ENCODE measurements at regions not wholly inside any gene's neighbourhood (a gene's known extent, or its start where the extent isn't known, plus 50 kb on each side); places are given as distances from the start of the nearest gene placed in this dataset.

DNA sequence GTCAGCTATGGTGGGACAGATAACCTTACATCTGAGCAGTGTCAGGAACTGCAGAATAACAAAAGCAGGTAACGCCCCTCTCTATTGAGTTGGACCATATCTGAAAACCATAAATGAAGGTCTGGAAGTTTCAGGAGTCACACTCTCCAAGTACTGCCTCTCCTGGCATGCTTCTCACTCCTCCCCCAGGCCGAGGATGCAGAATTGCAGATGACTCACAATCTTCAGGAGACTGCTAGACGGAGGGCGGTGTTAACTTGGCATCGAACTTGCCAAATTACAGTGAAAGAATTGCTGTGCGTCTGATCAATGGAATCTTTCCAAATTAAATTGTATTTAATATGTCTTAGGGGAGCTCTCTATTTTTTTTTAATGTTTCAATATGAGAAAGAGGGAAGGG lies 67.1 kb upstream of the TRIM2 start:
- no peak for DNase-seq (ENCODE audit: low read depth in 2 of 3, low spot score in 2 of 3)

DNA sequence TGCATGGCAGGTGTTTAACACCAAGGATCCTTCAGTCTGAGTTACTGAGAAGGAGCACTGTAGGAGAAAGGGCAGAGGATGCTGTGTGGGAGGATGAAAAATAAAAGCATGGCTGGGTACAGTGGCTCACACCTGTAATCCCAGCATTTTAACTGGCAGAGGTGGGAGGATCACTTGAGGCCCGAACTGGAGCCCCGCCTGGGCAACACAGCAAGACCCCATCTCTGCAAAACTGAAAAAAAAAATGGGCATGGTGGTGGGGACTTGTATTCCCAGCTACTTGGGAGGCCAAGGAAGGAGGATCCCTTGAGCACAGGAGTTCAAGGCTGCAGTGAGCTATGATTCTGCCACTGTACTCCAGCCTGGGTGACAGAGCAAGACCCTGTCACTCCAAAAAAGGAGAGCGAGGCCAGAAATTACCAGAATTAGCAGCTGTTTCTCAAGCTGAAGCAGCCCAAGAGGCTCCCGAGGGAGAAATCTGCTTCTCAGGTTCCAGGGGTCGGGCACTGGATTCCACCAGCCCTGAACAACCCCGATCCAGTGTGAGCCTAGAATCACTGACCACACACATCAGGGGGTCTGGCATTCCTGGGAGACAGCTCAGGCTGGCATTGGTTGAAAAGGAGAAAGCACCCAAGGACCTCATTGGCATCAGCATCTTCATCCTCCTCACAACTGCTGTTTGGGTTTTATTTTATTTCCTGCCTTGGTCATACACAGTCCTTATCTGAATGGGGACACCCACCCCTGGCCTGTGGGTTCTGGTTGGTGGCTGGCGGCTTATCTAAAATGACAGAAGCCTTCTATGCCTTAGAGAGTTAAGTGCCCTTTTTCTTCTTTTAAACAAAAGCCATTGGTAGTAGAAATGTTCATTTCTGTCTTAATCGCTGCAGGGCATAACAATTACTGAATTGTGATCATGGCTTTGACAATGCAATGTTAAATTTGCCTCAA lies 66.3 kb upstream of the TRIM2 start:
- DNase-seq (ENCODE audit: low read depth in 2 of 3, low spot score in 2 of 3), result no peak

DNA sequence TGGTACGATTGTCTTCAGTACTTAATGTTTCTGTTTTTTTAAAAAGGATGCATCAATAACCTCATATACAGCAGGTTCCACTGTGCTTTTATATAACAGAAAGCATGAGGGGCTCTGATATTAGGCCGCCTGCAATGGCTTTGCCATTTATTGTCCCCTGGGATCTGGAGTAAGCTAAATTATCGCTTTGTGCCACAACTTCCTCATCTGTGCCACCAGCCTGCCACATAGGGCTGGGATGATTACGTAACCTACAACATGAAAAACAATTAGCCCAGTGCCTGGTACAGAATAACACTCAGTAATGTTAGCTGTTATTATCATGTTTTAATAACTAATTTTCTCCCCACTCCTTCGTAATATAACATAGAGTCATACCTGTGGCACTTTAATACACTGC lies 65.5 kb upstream of the TRIM2 start:
- no peak for DNase-seq (ENCODE audit: low read depth in 2 of 3, low spot score in 2 of 3)

DNA sequence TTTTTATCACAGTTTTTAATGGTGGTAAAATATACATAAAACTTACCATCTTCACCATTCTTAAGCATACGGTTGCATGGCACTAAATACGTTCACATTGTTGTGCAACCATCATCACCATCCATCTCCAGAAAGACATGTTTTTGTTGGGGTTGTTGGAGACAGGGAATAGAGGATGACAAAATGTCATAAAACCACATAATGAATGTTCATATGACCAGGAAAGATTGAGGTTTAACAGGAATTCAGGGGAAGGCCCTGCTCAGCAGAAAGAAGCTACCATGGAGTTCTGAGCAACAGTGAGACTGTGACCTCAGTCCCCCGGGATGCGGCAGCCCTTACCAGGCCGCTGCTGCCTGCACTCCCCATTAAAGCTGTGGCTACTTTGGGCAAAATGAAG lies 63.9 kb upstream of the TRIM2 start:
- no peak for DNase-seq (ENCODE audit: low read depth in 2 of 3, low spot score in 2 of 3)

DNA sequence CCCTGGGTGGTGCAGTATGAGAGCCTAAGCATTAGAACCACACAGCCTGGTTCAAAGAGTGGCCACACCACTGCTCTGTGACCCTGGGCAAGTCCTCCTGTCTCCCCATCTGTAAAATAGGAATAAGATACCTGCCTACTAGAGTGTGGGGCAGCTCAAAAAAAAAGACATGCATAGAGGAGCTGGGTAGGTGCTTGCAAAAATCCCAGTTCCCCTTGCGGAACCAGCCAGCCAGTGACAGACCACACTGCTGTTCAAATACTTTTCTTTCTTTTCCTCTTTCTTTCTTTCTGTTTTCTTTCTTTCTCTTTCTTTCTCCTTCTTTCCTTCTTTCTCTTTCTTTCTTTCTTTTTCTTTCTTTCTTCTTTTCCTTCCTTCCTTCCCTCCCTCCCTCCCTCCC lies 63.0 kb upstream of the TRIM2 start:
- DNase-seq (ENCODE audit: low read depth in 2 of 3, low spot score in 2 of 3), result no peak

DNA sequence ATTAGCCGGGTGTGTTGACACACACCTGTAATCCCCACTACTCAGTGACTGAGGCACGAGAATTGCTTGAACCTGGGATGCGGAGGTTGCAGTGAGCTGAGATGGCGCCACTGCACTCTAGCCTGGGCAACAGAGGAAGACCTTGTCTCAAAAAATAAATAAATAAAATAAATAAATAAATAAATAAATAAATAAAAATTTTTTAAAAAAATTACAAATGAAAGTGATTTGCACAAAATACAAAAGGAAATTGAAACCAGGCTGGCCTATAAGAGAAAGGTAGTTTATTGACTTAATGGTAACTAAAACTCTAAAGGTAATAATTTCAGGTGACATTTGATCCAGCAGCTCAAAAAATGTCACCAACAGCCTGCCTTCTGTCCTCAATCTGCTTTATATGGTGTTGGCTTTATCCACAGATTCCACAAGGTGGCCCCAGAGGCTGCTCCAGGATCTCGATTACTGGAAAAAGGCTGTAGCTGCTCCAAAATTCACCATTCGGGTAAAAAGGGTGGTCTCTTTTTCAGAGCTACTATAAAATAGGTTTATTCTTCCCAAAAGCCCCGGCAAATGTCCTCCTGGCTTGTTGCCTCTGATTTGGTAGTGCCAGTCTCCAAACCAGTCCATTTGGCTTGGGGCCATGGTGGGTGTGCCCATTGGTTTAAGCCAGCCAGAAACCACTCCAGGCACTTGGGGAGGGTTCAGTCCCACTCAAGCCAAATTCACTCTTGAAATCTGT lies 61.4 kb upstream of the TRIM2 start:
- no peak for DNase-seq (ENCODE audit: low read depth in 2 of 3, low spot score in 2 of 3)

DNA sequence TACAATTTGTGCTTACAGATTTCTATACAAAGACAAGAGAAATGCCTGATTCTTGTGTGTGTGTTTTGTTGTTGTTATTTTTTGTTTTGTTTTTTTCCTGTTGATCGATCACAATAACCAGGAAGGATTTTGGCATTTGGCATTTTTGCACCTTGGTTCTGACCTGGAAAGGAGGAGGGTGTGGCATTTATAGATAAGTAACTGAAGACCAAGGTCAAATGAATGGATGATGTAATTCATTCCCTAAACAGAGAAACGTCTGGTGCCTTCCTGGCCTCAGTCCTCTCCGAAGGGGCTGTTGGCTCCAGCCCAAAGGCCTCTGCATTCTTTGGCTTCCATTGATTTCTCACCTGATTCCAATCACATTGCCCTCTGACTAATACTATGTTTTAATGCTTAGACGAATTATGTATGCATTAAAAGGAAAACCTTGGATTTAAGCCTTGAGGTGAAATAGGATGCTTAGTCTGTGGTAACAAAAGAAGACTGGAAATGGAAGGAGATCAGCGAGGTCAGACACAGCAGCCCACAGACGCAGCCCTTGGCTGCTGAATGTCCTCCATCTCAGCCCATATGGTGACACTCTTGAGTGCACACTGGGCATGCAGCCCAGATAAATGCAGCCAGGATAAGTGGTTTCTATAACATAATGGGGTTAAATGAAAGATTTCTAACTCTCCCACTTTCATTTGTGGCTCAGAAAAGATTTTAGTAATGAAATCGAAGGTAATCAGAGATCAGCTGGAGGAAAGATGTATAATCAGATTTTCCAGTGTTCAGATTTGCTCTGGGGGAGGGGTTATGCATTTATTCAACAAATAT lies 60.5 kb upstream of the TRIM2 start:
- no peak for DNase-seq (ENCODE audit: low read depth in 2 of 3, low spot score in 2 of 3)

DNA sequence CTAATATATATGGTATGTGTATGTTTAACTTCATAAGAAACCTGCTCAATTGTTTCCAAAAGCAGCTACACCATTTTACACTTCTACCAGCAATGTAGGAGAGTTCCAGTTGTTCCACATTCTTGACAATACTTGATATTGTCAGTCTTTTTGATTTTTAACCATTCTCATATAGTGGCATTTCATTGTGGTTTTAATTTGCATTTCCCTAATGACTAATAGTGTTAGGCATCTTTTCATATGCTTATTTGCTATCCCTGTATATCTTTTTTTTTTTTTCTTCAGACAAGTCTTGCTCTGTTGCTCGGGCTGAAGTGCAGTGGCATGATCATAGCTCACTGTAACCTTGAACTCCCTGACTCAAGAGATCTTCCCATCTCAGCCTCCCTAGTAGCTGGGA lies 58.2 kb upstream of the TRIM2 start:
- no peak for DNase-seq (ENCODE audit: low read depth in 2 of 3, low spot score in 2 of 3)

DNA sequence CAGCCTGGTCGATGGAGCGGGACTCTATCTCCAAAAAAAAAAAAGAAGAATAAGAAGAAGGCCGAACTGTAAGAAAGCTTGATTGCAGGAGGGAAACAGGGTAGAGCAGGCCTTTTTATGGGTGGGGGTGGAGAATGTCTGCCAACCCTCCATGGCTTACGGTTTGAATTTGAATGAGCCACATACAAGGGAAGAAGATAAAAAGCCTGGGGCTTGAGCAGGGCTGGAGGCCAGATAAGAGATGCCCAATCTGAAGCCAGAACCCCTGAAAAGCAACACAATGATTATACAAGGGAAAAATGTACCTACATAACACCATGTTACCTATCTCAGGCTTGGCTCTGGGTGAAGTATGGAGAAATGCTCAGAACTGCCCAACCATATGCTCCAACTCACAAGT lies 57.3 kb upstream of the TRIM2 start:
- DNase-seq (ENCODE audit: low read depth in 2 of 3, low spot score in 2 of 3), result no peak

DNA sequence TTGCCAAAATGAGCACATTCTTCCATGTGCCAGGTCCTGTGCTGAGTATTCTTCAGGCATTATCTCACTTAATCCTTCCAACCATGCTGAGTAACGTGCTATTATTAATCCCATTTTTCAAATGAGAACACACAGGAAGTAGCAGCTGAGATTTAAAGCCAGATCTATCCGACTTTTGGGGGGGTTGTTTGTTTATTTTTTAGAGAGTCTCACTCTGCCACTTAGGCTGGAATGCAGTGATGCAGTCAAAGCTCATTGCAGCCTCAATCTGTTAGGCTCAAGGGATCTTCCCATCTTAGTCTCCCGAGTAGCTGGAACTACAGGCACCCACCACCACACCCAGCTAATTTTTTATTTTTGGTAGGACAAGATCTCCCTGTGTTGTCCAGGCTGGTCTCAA lies 55.5 kb upstream of the TRIM2 start:
- DNase-seq (ENCODE audit: low read depth in 2 of 3, low spot score in 2 of 3), result no peak

DNA sequence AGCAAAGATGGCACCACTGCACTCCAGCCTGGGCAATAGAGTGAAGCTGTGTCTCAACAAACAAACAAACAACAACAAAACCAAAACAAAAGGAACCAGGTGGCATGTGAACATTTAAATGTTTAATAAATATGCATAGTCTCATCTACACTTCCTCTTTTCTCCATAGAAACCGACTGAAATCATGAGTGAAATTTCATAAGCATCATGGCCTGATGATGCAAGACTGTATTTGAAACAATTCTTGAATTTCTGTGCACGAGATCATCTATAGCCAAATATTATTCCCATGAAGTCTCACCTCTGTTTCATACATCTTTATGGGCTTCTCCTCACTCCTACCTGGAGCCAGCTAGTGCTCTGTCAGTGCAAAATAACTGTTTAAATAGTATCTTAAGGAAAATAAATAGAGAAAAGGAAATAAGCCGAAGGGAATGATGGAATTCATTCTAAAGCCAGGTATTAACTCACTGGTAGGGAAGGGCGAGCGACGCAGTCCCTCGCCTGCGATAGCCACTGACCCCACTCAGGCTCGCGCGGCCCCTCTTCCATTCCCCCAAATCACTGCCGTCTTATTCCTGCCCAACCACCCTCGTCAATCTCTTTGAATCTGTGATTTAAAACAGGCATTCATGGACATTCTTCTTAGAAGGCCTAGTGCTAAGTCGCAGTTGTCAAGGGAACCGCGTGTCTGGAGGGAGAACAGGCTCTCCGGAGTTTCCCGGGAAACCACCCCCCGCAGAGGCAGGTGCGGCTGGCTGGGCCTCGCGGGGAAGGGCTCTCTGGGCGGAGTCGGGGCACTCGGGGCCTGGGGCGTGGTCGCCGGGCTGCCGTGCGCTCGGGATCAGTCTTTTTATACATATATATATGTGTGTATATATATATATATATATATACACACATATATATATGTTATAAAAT lies 52.4 kb upstream of the TRIM2 start:
- peak in 1 of 3 experiments; percentile 29 for DNase-seq (ENCODE audit: low read depth in 2 of 3, low spot score in 2 of 3)

DNA sequence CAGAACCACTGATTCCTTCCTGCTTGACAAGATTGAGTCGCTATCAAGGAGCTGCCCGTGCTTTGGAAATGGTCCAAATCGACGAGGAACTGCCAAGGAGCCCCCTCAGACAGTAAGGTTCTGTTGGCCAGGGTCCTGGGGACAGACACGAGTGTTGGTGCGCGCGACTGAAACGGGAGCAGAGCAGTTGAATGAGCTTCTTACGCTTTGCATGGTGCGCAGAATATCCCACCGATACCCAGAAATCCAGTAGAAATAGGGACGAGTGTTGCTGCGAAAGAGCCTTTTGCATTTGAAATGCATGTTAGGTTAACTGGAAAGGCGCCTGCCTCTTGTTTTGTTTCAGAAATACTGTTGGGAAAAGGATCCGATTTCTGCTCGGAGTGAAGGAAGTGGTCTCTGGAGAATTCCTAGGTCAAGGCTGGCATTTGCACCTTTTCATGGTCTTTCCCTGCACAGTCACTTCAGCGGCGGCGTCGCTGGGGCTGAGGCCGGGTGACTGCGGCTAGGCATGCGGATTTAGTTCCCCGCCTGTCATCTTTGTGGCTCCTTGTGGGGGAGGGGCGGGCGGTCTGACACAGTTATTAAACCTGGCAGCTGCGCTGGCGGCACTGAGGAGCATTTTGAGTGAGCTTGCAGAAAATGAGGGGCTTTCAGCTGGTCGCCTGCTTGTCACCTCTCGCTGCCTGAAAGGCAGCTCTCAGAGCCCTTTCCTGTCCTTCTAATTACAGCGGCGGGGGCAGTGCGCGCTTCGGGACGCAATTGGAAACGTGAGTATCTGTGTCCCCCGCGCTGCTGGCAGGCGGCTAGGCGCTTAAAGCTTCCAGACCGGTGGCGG lies 51.5 kb upstream of the TRIM2 start:
- DNase-seq (ENCODE audit: low read depth in 2 of 3, low spot score in 2 of 3), result peak; percentile 26 to 61 (median 46)

DNA sequence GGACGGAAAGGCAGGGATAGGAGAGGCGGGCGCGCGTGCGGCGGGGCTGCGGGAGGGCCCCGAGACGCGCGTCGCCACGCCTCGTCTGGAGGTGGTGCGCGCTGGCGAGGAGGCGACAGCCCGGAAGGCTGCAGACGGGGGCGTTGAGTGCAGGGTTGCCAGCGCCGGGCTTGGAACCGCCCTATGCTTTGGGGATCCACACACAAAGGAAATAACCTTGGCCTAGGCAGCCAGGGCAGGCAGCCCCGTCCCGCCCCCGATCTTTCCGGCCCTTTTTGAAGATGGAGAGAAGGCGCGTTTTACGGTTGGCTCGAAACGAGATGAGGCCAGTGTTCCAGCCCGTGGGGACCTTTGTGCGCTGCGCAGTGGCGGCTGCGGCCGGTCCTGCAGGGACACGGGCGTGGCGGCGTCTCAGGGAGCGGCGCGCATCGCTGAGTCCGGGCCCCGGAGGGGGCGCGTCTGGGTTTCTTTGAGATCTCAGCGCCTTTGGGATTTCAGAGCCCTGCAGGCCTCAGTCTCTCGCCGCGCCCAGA lies 50.8 kb upstream of the TRIM2 start:
- DNase-seq (ENCODE audit: low read depth in 2 of 3, low spot score in 2 of 3), result peak; percentile 27 to 61 (median 29)

DNA sequence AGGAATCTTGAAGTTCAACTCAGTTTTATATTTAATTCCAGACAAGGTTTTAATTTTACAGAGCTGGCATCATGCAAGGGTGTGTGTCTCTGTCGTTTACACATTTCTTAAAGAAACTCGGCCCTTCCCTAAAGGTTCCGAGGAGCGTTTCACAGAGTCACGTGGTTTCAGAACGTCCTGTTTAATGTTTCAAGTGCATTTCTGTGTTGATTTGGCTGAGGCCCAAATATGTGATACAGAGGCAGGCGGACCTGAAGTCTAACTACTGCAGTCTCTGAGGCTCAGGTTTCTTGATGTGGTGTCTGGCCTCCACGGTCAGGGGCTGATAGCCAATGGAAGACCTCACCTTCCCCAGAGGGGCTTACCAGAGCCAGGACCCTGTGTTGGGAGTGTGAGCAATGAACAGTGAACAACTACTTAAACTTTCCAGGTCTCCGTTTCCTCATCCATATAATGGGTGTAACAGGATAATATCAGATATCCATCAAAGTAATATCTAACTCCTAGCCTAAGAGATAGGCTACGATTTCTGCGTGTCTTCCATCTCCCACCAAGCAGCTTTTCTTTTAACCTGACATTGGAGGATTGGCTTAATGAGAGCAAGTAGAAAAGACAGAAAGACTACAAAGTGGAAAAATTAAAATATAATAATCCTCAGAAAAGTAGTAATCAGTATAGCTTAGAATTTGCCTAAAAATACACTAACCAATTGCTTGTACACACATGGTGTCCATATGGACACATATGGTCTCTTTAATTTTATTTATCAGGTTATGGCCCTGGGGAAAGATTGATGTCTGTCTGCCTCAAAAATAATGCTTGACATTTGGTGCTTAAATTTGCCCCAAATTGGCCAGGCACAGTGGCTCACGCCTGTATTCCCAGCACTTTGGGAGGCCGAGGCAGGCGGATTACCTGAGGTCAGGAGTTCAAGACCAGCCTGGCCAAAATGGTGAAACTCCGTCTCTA lies 50.0 kb upstream of the TRIM2 start:
- DNase-seq (ENCODE audit: low read depth in 2 of 3, low spot score in 2 of 3), result no peak
